Keratinocyte (primary cell): ENCODE measurements at regions not wholly inside any gene's neighbourhood (a gene's known extent, or its start where the extent isn't known, plus 50 kb on each side); places are given as distances from the start of the nearest gene placed in this dataset.
"Not testable (repeated sequence)": the region's sequence is repeated elsewhere in the genome, so short reads cannot be mapped to it uniquely, and the experiment has no call there.

ENCODE experiments used
- DNase-seq: peaks from one replicate; pipeline ENCODE4 v3.0.0-alpha.2; 2011; ENCODE audit warnings: low read depth, missing footprints, low spot score
- FAIRE-seq: peaks from 2 replicates; lab custom pipeline; 2011; peaks lifted over from hg19 to GRCh38; lab: Jason Lieb, UNC
- H2AFZ ChIP-seq: 2 replicates; pipeline ENCODE4 v1.6.0; 2012; ENCODE audit warnings: low read length, control low read depth, inconsistent platforms; ENCODE audit not compliant: control insufficient read depth
- H3K27ac ChIP-seq: 2 replicates; pipeline ENCODE4 v1.5.1; 2011; ENCODE audit warnings: low read length; ENCODE audit not compliant: control insufficient read depth, insufficient read depth
- H3K27me3 ChIP-seq: 3 replicates; pipeline ENCODE4 v1.6.0; 2011; ENCODE audit warnings: low read length; ENCODE audit not compliant: control insufficient read depth, insufficient read depth; ENCODE audit errors: extremely low read depth
- H3K36me3 ChIP-seq, 2 experiments: 2 replicates in 1 of 2; 3 replicates in 1 of 2; pipeline ENCODE4 v1.5.1; 2011; ENCODE audit warnings: low read length in 2 of 2, mild to moderate bottlenecking in 1 of 2; ENCODE audit not compliant: control insufficient read depth in 2 of 2, insufficient read depth in 2 of 2; ENCODE audit errors: extremely low read depth in 1 of 2
- H3K4me1 ChIP-seq: 3 replicates; pipeline ENCODE4 v1.5.1; 2011; ENCODE audit warnings: low read length; ENCODE audit not compliant: control insufficient read depth, insufficient read depth; ENCODE audit errors: extremely low read depth
- H3K4me2 ChIP-seq: 3 replicates; pipeline ENCODE4 v1.6.0; 2011; ENCODE audit warnings: low read depth, low read length; ENCODE audit not compliant: control insufficient read depth, insufficient read depth; ENCODE audit errors: extremely low read depth
- H3K4me3 ChIP-seq, 3 experiments: fragments of 200-600 bp in 1 of 3; sonication (generic) in 1 of 3; 2 replicates in 2 of 3; 3 replicates in 1 of 3; pipeline ENCODE4 v1.5.1; 2011 to 2016; ENCODE audit warnings: low read length in 3 of 3, mild to moderate bottlenecking in 3 of 3, control low read depth in 2 of 3, inconsistent platforms in 1 of 3, low read depth in 1 of 3, mixed read lengths in 1 of 3, mixed run types in 1 of 3, moderate library complexity in 1 of 3; ENCODE audit not compliant: control insufficient read depth in 2 of 3, insufficient read depth in 2 of 3; ENCODE audit errors: extremely low read depth in 1 of 3
- H3K79me2 ChIP-seq: 2 replicates; pipeline ENCODE4 v1.6.0; 2012; ENCODE audit warnings: low read length; ENCODE audit not compliant: control insufficient read depth, insufficient read depth
- H3K9ac ChIP-seq: 3 replicates; pipeline ENCODE4 v1.6.0; 2011; ENCODE audit warnings: low read length; ENCODE audit not compliant: control insufficient read depth, insufficient read depth; ENCODE audit errors: extremely low read depth
- H3K9me1 ChIP-seq: 3 replicates; pipeline ENCODE4 v1.6.0; 2011; ENCODE audit warnings: low read length; ENCODE audit not compliant: control insufficient read depth, insufficient read depth; ENCODE audit errors: extremely low read depth
- H3K9me3 ChIP-seq: 2 replicates; pipeline ENCODE4 v1.5.1; 2012; ENCODE audit warnings: low read depth, low read length; ENCODE audit not compliant: control insufficient read depth
- H4K20me1 ChIP-seq: 3 replicates; pipeline ENCODE4 v1.6.0; 2011; ENCODE audit warnings: low read length; ENCODE audit not compliant: control insufficient read depth, insufficient read depth; ENCODE audit errors: extremely low read depth
- EZH2 ChIP-seq: IDR thresholded peaks from one replicate; pipeline ENCODE4 v1.6.1; 2012; ENCODE audit warnings: inconsistent platforms, mild to moderate bottlenecking, low read length, moderate library complexity
- dilution Hi-C: fragments of 300-500 bp; cut with MboI; formaldehyde crosslinking; loops from one replicate; pipeline ENCODE4 v1.7.0; 2020; ENCODE audit warnings: low sequenced_read_pairs; ENCODE audit not compliant: extremely low pct_ligation_motif_present
- TF ChIP-seq, protein P1 (sequence below), 3 experiments: IDR thresholded peaks in 1 of 3; conservative IDR thresholded peaks in 1 of 3; optimal IDR thresholded peaks in 1 of 3; 2 replicates in 2 of 3; 3 replicates in 1 of 3; pipeline versions ENCODE3 to v1.5.1; 2011; ENCODE audit warnings: low read length in 3 of 3, mild to moderate bottlenecking in 3 of 3, moderate library complexity in 2 of 3, control low read depth in 1 of 3, inconsistent platforms in 1 of 3; ENCODE audit not compliant: insufficient read depth in 2 of 3; ENCODE audit errors: extremely low read depth in 1 of 3

DNA sequence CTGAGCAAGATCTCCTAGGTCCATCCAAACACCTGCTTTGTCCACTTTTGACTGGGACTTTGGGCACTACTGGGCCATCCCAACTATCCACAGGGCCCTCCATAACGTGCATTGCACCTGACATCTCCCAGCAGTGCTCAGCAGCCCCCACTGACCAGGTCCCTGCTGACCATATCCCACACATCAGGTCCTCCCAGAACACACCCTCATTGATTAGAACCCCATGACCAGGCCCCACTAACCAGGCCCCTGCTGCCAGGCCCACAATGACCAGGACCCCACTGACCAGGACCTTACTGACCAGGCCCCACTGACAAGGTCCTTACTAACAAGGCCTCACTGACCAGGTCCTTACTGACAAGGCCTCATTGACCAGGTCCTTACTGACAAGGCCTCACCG, 93.9 kb upstream of the CTSV start:
- TF ChIP-seq EZH2: no peak
- TF ChIP-seq, protein P1, sequence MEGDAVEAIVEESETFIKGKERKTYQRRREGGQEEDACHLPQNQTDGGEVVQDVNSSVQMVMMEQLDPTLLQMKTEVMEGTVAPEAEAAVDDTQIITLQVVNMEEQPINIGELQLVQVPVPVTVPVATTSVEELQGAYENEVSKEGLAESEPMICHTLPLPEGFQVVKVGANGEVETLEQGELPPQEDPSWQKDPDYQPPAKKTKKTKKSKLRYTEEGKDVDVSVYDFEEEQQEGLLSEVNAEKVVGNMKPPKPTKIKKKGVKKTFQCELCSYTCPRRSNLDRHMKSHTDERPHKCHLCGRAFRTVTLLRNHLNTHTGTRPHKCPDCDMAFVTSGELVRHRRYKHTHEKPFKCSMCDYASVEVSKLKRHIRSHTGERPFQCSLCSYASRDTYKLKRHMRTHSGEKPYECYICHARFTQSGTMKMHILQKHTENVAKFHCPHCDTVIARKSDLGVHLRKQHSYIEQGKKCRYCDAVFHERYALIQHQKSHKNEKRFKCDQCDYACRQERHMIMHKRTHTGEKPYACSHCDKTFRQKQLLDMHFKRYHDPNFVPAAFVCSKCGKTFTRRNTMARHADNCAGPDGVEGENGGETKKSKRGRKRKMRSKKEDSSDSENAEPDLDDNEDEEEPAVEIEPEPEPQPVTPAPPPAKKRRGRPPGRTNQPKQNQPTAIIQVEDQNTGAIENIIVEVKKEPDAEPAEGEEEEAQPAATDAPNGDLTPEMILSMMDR (optimal IDR thresholded peaks at IDR 0.05 in 1 of 3, IDR thresholded peaks at IDR 0.05 in 1 of 3, conservative IDR thresholded peaks at IDR 0.05 in 1 of 3; ENCODE audit: extremely low read depth in 1 of 3, insufficient read depth in 2 of 3, low read length in 3 of 3): no peak
- Histone ChIP-seq H3K27me3 (no peaks in the 10 kb centered on the region), H2AFZ (no peak overlapping the region), H3K36me3 (no peaks in the 10 kb centered on the region), H3K4me1 (no peaks in the 10 kb centered on the region), H3K79me2 (no peaks in the 10 kb centered on the region), H3K4me2 (no peak overlapping the region), H3K9me3 (no peaks in the 10 kb centered on the region), H4K20me1 (no peaks in the 10 kb centered on the region), H3K4me3 (no peak overlapping the region), H3K27ac (no peak overlapping the region), H3K9me1 (no peaks in the 10 kb centered on the region), H3K9ac (no peak overlapping the region)
- dilution Hi-C loops: no loop called here
- FAIRE-seq (no peak), DNase-seq (no peak)

DNA sequence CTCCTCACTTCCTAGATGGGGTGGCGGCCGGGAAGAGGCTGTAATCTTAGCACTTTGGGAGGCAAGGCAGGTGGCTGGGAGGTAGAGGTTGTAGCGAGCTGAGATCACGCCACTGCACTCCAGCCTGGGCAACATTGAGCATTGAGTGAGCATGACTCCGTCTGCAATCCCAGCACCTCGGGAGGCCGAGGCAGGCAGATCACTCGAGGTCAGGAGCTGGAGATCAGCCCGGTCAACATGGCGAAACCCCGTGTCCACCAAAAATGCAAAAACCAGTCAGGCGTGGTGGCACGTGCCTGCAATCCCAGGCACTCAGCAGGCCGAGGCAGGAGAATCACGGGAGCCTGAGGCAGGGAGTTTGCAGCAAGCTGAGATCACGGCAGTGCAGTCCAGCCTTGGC, 91.9 kb upstream of the CTSV start:
- H3K9ac ChIP-seq, H3K4me2 ChIP-seq, H3K36me3 ChIP-seq, FAIRE-seq, H3K4me1 ChIP-seq, H4K20me1 ChIP-seq, H3K27ac ChIP-seq, H3K79me2 ChIP-seq, DNase-seq, H2AFZ ChIP-seq, H3K4me3 ChIP-seq, H3K9me1 ChIP-seq, dilution Hi-C loops, H3K27me3 ChIP-seq, H3K9me3 ChIP-seq: not testable (repeated sequence)

DNA sequence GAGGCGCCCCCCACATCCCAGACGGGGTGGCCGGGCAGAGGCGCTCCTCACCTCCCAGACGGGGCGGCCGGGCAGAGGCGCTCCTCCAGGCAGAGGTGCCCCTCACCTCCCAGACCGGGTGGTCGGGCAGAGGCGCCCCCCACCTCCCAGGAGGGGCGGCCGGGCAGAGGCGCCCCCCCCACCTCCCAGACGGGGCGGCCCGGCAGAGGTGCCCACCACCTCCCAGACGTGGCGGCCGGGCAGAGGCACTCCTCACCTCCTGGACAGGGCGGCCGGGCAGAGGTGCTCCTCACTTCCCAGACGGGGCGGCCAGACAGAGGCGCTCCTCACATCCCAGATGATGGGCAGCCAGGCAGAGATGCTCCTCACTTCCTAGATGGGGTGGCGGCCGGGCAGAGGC, 91.4 kb upstream of the CTSV start:
- H3K4me1 ChIP-seq, H3K4me2 ChIP-seq, H3K27ac ChIP-seq, FAIRE-seq, H4K20me1 ChIP-seq, H3K79me2 ChIP-seq, H3K9ac ChIP-seq, H2AFZ ChIP-seq, DNase-seq, H3K27me3 ChIP-seq, H3K4me3 ChIP-seq, H3K9me3 ChIP-seq, H3K36me3 ChIP-seq, dilution Hi-C loops, H3K9me1 ChIP-seq: not testable (repeated sequence)
